Thymus (tissue), 11 donors: ENCODE measurements at regions not wholly inside any gene's neighbourhood (a gene's known extent, or its start where the extent isn't known, plus 50 kb on each side); places are given as distances from the start of the nearest gene placed in this dataset.

ENCODE experiments used
- DNase-seq, 9 donors: peaks; one replicate each; pipeline ENCODE4 v3.0.0-alpha.2; 2013; ENCODE audit warnings: low spot score in 9 of 9, low read depth in 6 of 9, missing footprints in 1 of 9
- H3K27ac ChIP-seq, 2 donors: one replicate each; pipeline ENCODE4 v1.5.1; 2013; ENCODE audit warnings: control low read depth in 1 of 2, low read depth in 1 of 2, low read length in 1 of 2, mild to moderate bottlenecking in 1 of 2, moderate library complexity in 1 of 2
- H3K27me3 ChIP-seq, 2 donors: one replicate each; pipeline ENCODE4 v1.5.1; 2013; ENCODE audit warnings: low read length in 1 of 2; ENCODE audit not compliant: control insufficient read depth in 2 of 2, insufficient read depth in 1 of 2
- H3K36me3 ChIP-seq, 2 donors: one replicate each; pipeline ENCODE4 v1.5.1; 2013; ENCODE audit warnings: low read length in 1 of 2, mild to moderate bottlenecking in 1 of 2, moderate library complexity in 1 of 2; ENCODE audit not compliant: control insufficient read depth in 2 of 2, insufficient read depth in 2 of 2
- H3K4me1 ChIP-seq, 2 donors: one replicate each; pipeline ENCODE4 v1.5.1; 2013; ENCODE audit warnings: low read length in 2 of 2; ENCODE audit not compliant: control insufficient read depth in 2 of 2, insufficient read depth in 2 of 2
- H3K4me3 ChIP-seq, 2 donors: one replicate each; pipeline ENCODE4 v1.5.1; 2013; ENCODE audit warnings: low read length in 2 of 2, control low read depth in 1 of 2, mild to moderate bottlenecking in 1 of 2
- H3K9me3 ChIP-seq, 2 donors: one replicate each; pipeline ENCODE4 v1.5.1; 2013; ENCODE audit warnings: low read length in 1 of 2, mild to moderate bottlenecking in 1 of 2; ENCODE audit not compliant: control insufficient read depth in 2 of 2, insufficient read depth in 1 of 2
- WGBS: extraction: QIAGEN DNeasy Blood & Tissue Kit; methylation state at CpG from one replicate; pipeline ENCODE4 v1.1.7; 2013; 5-methylcytosine and 5-hydroxymethylcytosine counted together
- donor health status: healthy.

DNA sequence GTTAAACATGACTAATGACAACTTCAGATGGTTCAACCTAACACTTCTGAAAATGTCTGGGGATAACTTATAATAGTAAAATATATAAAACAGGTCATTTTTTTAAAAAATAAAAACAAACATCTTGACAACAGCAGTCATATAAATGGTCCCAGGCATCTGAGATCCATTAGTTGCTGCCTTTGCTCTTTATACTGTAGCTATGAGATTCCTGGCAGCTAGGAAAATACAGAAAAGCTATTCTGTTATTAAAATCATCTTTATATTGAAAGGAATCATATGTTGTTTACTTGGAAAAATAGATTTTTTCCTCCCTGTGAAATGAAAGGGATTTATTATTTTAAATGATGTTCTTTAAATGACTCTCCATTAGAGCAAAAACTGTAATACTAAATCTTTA is 55.7 kb upstream of the DEUP1 start:
- Histone ChIP-seq H3K27me3 (no peaks in the 10 kb centered on the region), H3K36me3 (no peaks in the 10 kb centered on the region), H3K27ac (no peak overlapping the region), H3K9me3 (no peaks in the 10 kb centered on the region), H3K4me3 (no peak overlapping the region), H3K4me1 (no peaks in the 10 kb centered on the region)
- DNase-seq: no peak

GRCh38 chr11:93278976-93279375 is 51.6 kb upstream of the DEUP1 start:
- Histone ChIP-seq H3K27ac (no peak overlapping the region), H3K36me3 (no peaks in the 10 kb centered on the region), H3K4me1 (no peaks in the 10 kb centered on the region), H3K4me3 (no peak overlapping the region), H3K27me3 (no peaks in the 10 kb centered on the region), H3K9me3 (no peaks in the 10 kb centered on the region)
- no peak for DNase-seq
- WGBS: 96% methylated on average over 2 of the region's 2 CpGs

GRCh38 chr11:93279851-93280347 is 50.6 kb upstream of the DEUP1 start:
- Histone ChIP-seq H3K4me1 (no peaks in the 10 kb centered on the region), H3K4me3 (no peak overlapping the region), H3K27me3 (no peaks in the 10 kb centered on the region), H3K27ac (no peak overlapping the region), H3K9me3 (no peaks in the 10 kb centered on the region), H3K36me3 (no peaks in the 10 kb centered on the region)
- WGBS: 92% methylated on average over 1 of the region's 1 CpG
- DNase-seq: no peak
